ENCODE measurements at regions not wholly inside any gene's neighbourhood (a gene's known extent, or its start where the extent isn't known, plus 50 kb on each side); places are given as distances from the start of the nearest gene placed in this dataset.

GRCh38 chr11:98955551-98955950, 65.2 kb upstream of the CNTN5 start:
- ATAC-seq: no peak

GRCh38 chr11:98964146-98964545, 56.6 kb upstream of the CNTN5 start:
- Histone ChIP-seq H3K27ac (no peak overlapping the region), H3K27me3 (ENCODE audit: low read depth) (no peaks in the 10 kb centered on the region), H3K9me3 (no peaks in the 10 kb centered on the region), H3K36me3 (no peaks in the 10 kb centered on the region), H3K4me1 (no peaks in the 10 kb centered on the region), H3K4me3 (no peak overlapping the region)
- intact Hi-C loops (cut with DNase I): no loop called here
- ATAC-seq (no peak), DNase-seq (no peak)
- TF ChIP-seq CTCF (IDR thresholded peaks at IDR 0.05): no peak

More at GRCh38 chr11:98955551-98955950, 65.2 kb upstream of the CNTN5 start:
- Histone ChIP-seq H3K9me3 (no peaks in the 10 kb centered on the region), H3K36me3 (no peaks in the 10 kb centered on the region), H3K4me1 (no peaks in the 10 kb centered on the region), H3K27ac (no peak overlapping the region), H3K4me3 (no peak overlapping the region), H3K27me3 (ENCODE audit: low read depth) (no peaks in the 10 kb centered on the region)
- intact Hi-C loops (cut with DNase I): no loop called here
- TF ChIP-seq CTCF (IDR thresholded peaks at IDR 0.05): no peak
- no peak for DNase-seq

- no peaks in the 10 kb centered on the region for H3K27me3 ChIP-seq (ENCODE audit: low read depth)
- no peak overlapping the region for H3K4me3 ChIP-seq
- no peaks in the 10 kb centered on the region for H3K36me3 ChIP-seq
- DNase-seq (no peak), ATAC-seq (no peak)
- no peak overlapping the region for H3K27ac ChIP-seq
- H3K9me3 ChIP-seq: no peaks in the 10 kb centered on the region
- no peaks in the 10 kb centered on the region for H3K4me1 ChIP-seq
- intact Hi-C loops (cut with DNase I): no loop called here
- no peak for TF ChIP-seq CTCF (IDR thresholded peaks at IDR 0.05)
Observed at GRCh38 chr11:98965358-98965757, 55.4 kb upstream of the CNTN5 start.

GRCh38 chr11:98965775-98966174, 55.0 kb upstream of the CNTN5 start:
- no peaks in the 10 kb centered on the region for H3K4me1 ChIP-seq
- no peaks in the 10 kb centered on the region for H3K36me3 ChIP-seq
- no peaks in the 10 kb centered on the region for H3K9me3 ChIP-seq
- DNase-seq (no peak), ATAC-seq (no peak)
- H3K27me3 ChIP-seq (ENCODE audit: low read depth): no peaks in the 10 kb centered on the region
- no peak overlapping the region for H3K4me3 ChIP-seq
- no peak overlapping the region for H3K27ac ChIP-seq
- intact Hi-C loops (cut with DNase I): no loop called here
- TF ChIP-seq CTCF (IDR thresholded peaks at IDR 0.05): no peak

GRCh38 chr11:98967005-98967404, 53.7 kb upstream of the CNTN5 start:
- no peaks in the 10 kb centered on the region for H3K36me3 ChIP-seq
- H3K27ac ChIP-seq: no peak overlapping the region
- intact Hi-C loops (cut with DNase I): no loop called here
- ATAC-seq (no peak), DNase-seq (no peak)
- H3K27me3 ChIP-seq (ENCODE audit: low read depth): no peaks in the 10 kb centered on the region
- no peaks in the 10 kb centered on the region for H3K9me3 ChIP-seq
- no peak for TF ChIP-seq CTCF (IDR thresholded peaks at IDR 0.05)
- no peak overlapping the region for H3K4me3 ChIP-seq
- no peaks in the 10 kb centered on the region for H3K4me1 ChIP-seq
